ENCODE measurements at regions not wholly inside any gene's neighbourhood (a gene's known extent, or its start where the extent isn't known, plus 50 kb on each side); places are given as distances from the start of the nearest gene placed in this dataset.
"Not testable (repeated sequence)": the region's sequence is repeated elsewhere in the genome, so short reads cannot be mapped to it uniquely, and the experiment has no call there.

GRCh38 chr1:10947181-10947580 lies 65.3 kb upstream of the TARDBP start:
- Mint-ChIP-seq H3K36me3 (ENCODE audit: low read depth) (no peaks in the 10 kb centered on the region), H3K27me3 (ENCODE audit: insufficient read depth) (peaks cover 48% of the 10 kb centered on the region), H3K27ac (no peak overlapping the region), H3K4me3 (no peak overlapping the region), H3K9me3 (no peaks in the 10 kb centered on the region), H3K4me1 (ENCODE audit: low read depth) (peaks cover 10% of the 10 kb centered on the region)
- TF ChIP-seq CTCF (IDR thresholded peaks at IDR 0.05), result no peak
- DNase-seq, result no peak

- no peak for DNase-seq
- Mint-ChIP-seq H3K27ac (no peak overlapping the region), H3K4me3 (no peak overlapping the region), H3K36me3 (ENCODE audit: low read depth) (no peaks in the 10 kb centered on the region), H3K27me3 (ENCODE audit: insufficient read depth) (peaks cover 51% of the 10 kb centered on the region), H3K4me1 (ENCODE audit: low read depth) (peaks cover 10% of the 10 kb centered on the region), H3K9me3 (no peaks in the 10 kb centered on the region)
- TF ChIP-seq CTCF (IDR thresholded peaks at IDR 0.05), result no peak
Measured at GRCh38 chr1:10947691-10948462, 64.6 kb upstream of the TARDBP start.

GRCh38 chr1:10948463-10948775 lies 64.0 kb upstream of the TARDBP start:
- Mint-ChIP-seq H3K27me3 (ENCODE audit: insufficient read depth) (peaks cover 54% of the 10 kb centered on the region), H3K36me3 (ENCODE audit: low read depth) (0 out of 2 replicates have a peak, but pooled peaks cover 3% of the 10 kb centered on the region), H3K9me3 (peaks cover 3% of the 10 kb centered on the region), H3K4me1 (ENCODE audit: low read depth) (peaks cover 10% of the 10 kb centered on the region), H3K27ac (no peak overlapping the region), H3K4me3 (no peak overlapping the region)
- no peak for DNase-seq
- TF ChIP-seq CTCF (IDR thresholded peaks at IDR 0.05), result no peak

- Mint-ChIP-seq H3K4me1 (ENCODE audit: low read depth) (no peaks in the 10 kb centered on the region), H3K27ac (no peak overlapping the region), H3K36me3 (ENCODE audit: low read depth) (0 out of 2 replicates have a peak, but pooled peaks cover 6% of the 10 kb centered on the region), H3K27me3 (ENCODE audit: insufficient read depth) (peaks cover 56% of the 10 kb centered on the region), H3K9me3 (peaks cover 10% of the 10 kb centered on the region), H3K4me3 (no peak overlapping the region)
- DNase-seq, result no peak
- no peak for TF ChIP-seq CTCF (IDR thresholded peaks at IDR 0.05)
Measured at GRCh38 chr1:10950316-10951172, 61.9 kb upstream of the TARDBP start.

GRCh38 chr1:10951298-10951697 lies 61.2 kb upstream of the TARDBP start:
- not testable (repeated sequence) for DNase-seq; H3K36me3 Mint-ChIP-seq (ENCODE audit: low read depth); H3K9me3 Mint-ChIP-seq; H3K27ac Mint-ChIP-seq; H3K4me3 Mint-ChIP-seq; H3K4me1 Mint-ChIP-seq (ENCODE audit: low read depth)
- peaks cover 50% of the 10 kb centered on the region for H3K27me3 Mint-ChIP-seq (ENCODE audit: insufficient read depth)

GRCh38 chr1:10951961-10952360 lies 60.5 kb upstream of the TARDBP start:
- TF ChIP-seq CTCF (IDR thresholded peaks at IDR 0.05), result no peak
- no peaks in the 10 kb centered on the region for H3K4me1 Mint-ChIP-seq (ENCODE audit: low read depth)
- H3K9me3 Mint-ChIP-seq, result peaks cover 10% of the 10 kb centered on the region

More at GRCh38 chr1:10951961-10952360, 60.5 kb upstream of the TARDBP start:
- peaks cover 48% of the 10 kb centered on the region for H3K27me3 Mint-ChIP-seq (ENCODE audit: insufficient read depth)
- no peak overlapping the region for H3K27ac Mint-ChIP-seq
- no peak overlapping the region for H3K4me3 Mint-ChIP-seq
- H3K36me3 Mint-ChIP-seq (ENCODE audit: low read depth), result 0 out of 2 replicates have a peak, but pooled peaks cover 6% of the 10 kb centered on the region
- DNase-seq, result no peak

All from HFFc6 (cell line).